Stomach (tissue), 8 donors: ENCODE measurements at regions not wholly inside any gene's neighbourhood (a gene's known extent, or its start where the extent isn't known, plus 50 kb on each side); places are given as distances from the start of the nearest gene placed in this dataset.

Source experiments
- DNase-seq, 2 donors: peaks; one replicate each; pipeline versions ENCODE4 v3.0.0 to v3.0.0-alpha.2; 2013 to 2019
- H3K27ac ChIP-seq, 5 donors: fragments of 200-600 bp in 4 of 5; sonication (generic) in 4 of 5; one replicate each; pipeline ENCODE4 v1.5.1; 2013 to 2019; ENCODE audit warnings: mild to moderate bottlenecking in 1 of 5, moderate library complexity in 1 of 5
- H3K27me3 ChIP-seq, 3 donors: fragments of 200-600 bp; sonication (generic); one replicate each; pipeline ENCODE4 v1.5.1; 2017 to 2019; ENCODE audit warnings: mixed run types in 1 of 3
- H3K36me3 ChIP-seq, 4 donors: fragments of 200-600 bp; sonication (generic); 1 replicate in 3 of 4; 2 replicates in 1 of 4; pipeline ENCODE4 v1.5.1; 2016 to 2019
- H3K4me1 ChIP-seq, 4 donors: fragments of 200-600 bp; sonication (generic); one replicate each; pipeline ENCODE4 v1.5.1; 2016 to 2019
- H3K4me3 ChIP-seq, 4 donors: fragments of 200-600 bp; sonication (generic) in 3 of 4; one replicate each; pipeline ENCODE4 v1.5.1; 2016 to 2019; ENCODE audit warnings: mild to moderate bottlenecking in 1 of 4
- H3K9me3 ChIP-seq, 4 donors: fragments of 200-600 bp; sonication (generic); one replicate each; pipeline ENCODE4 v1.5.1; 2016 to 2019
- CTCF ChIP-seq, 7 experiments: fragments of 450-650 bp in 4 of 7; fragments of 200-600 bp in 3 of 7; sonication (generic) in 3 of 7; IDR thresholded peaks; one replicate each; pipeline ENCODE4 v1.5.1; 2016 to 2019; ENCODE audit warnings: antibody characterized with exemption in 7 of 7, control low read depth in 2 of 7, mild to moderate bottlenecking in 1 of 7
- EP300 ChIP-seq: sonication (generic); formaldehyde crosslinking; IDR thresholded peaks from one replicate; pipeline ENCODE4 v1.6.1; 2017; ENCODE audit warnings: antibody characterized with exemption
- POLR2A ChIP-seq, 4 donors: fragments of 450-650 bp; IDR thresholded peaks; one replicate each; pipeline ENCODE4 v1.6.1; 2016; ENCODE audit warnings: antibody characterized with exemption in 4 of 4, control low read depth in 2 of 4, mild to moderate bottlenecking in 1 of 4, moderate library complexity in 1 of 4
- POLR2AphosphoS5 ChIP-seq, 3 donors: sonication (generic); formaldehyde crosslinking; IDR thresholded peaks; one replicate each; pipeline ENCODE4 v1.6.1; 2016; ENCODE audit warnings: antibody characterized with exemption in 3 of 3
- WGBS, 5 donors: extraction: QIAGEN DNeasy Blood & Tissue Kit in 3 of 5; methylation state at CpG; one replicate each; pipeline versions ENCODE4 v1.1.5 to v1.1.7; 2013 to 2018; 5-methylcytosine and 5-hydroxymethylcytosine counted together
- intact Hi-C: fragments of 100-400 bp; cut with DNase I; formaldehyde crosslinking; loops from one replicate; pipeline ENCODE4 v1.15.1; 2023; ENCODE audit warnings: low total_unique reads
- donor health status: healthy with polysubstance abuse.
- donor health status: Bipolar disorder and iron deficiency.
- donor health status: healthy.

DNA sequence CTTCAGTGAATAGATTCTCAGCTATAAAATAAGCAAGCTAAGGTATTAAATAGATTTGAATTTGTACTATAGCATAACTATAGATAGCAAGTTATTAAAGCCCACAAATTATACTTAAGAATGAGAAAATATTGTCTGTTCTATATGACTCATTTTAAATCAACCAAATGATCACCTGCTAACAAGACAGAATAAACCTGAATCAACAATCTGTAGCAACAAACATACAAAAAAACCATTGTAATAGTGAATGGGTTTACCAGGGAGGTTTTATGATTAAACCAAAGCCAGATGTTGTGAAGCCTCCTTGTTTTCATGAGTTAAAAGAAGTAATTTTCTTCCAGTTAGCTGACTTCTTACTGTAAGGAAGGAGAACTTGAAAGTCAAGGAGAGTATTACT lies 71.9 kb upstream of the HTR1B start:
- H3K4me1 ChIP-seq = no peaks in the 10 kb centered on the region
- no peak for DNase-seq
- TF ChIP-seq EP300 (no peak), POLR2A (IDR thresholded peaks at IDR 0.05) (no peak), POLR2AphosphoS5 (IDR thresholded peaks at IDR 0.05) (no peak), CTCF (IDR thresholded peaks at IDR 0.05) (no peak)

DNA sequence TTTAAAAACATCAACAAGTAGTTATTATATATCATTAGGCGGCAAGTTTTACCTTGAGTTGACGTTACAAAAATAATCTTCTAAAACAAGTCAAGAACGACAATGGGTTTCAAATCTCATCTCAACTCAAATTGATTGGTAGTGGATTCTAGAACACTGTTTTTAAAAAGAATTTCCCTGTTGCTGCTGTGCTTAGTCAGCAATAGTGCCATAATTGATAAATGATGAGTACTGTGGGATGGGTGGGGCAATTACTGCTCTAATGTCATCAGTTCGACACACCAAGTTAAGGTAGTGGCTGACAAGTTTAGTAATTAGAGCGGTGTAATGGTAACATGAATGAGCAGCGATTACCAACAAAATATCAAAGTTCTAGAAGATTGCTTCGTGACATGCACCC lies 73.4 kb upstream of the HTR1B start:
- intact Hi-C loops = no loop called here
- H3K27me3 ChIP-seq = no peaks in the 10 kb centered on the region
- H3K4me1 ChIP-seq = no peaks in the 10 kb centered on the region
- H3K27ac ChIP-seq = no peak overlapping the region
- no peak for DNase-seq
- H3K36me3 ChIP-seq = no peaks in the 10 kb centered on the region
- H3K9me3 ChIP-seq = peaks cover 0 to 10% (median 0%) of the 10 kb centered on the region in 4 donors
- 76 to 89% (median 83%) methylated on average over 7 of the region's 7 CpGs for WGBS, 5 donors
- TF ChIP-seq CTCF (IDR thresholded peaks at IDR 0.05) (no peak), POLR2A (IDR thresholded peaks at IDR 0.05) (no peak), POLR2AphosphoS5 (IDR thresholded peaks at IDR 0.05) (no peak), EP300 (no peak)
- H3K4me3 ChIP-seq = no peak overlapping the region

More for the DNA sequence above, 71.9 kb upstream of the HTR1B start:
- Histone ChIP-seq H3K36me3 (no peaks in the 10 kb centered on the region), H3K27me3 (no peaks in the 10 kb centered on the region), H3K9me3 (peaks cover 0 to 10% (median 0%) of the 10 kb centered on the region in 4 donors), H3K4me3 (no peak overlapping the region), H3K27ac (no peak overlapping the region)
- intact Hi-C loops = no loop called here

GRCh38 chr6:77543601-77544000 lies 80.3 kb upstream of the HTR1B start:
- Histone ChIP-seq H3K4me1 (no peaks in the 10 kb centered on the region), H3K27me3 (no peaks in the 10 kb centered on the region), H3K4me3 (no peak overlapping the region), H3K27ac (no peak overlapping the region), H3K9me3 (peaks cover 0 to 10% (median 0%) of the 10 kb centered on the region in 4 donors), H3K36me3 (no peaks in the 10 kb centered on the region)
- intact Hi-C loops = no loop called here
- no peak for TF ChIP-seq POLR2AphosphoS5 (IDR thresholded peaks at IDR 0.05)
- TF ChIP-seq EP300 = no peak
- no peak for TF ChIP-seq CTCF (IDR thresholded peaks at IDR 0.05)
- TF ChIP-seq POLR2A (IDR thresholded peaks at IDR 0.05) = no peak
- WGBS, 5 donors = 86 to 93% (median 88%) methylated on average over 4 of the region's 4 CpGs
- DNase-seq = no peak

DNA sequence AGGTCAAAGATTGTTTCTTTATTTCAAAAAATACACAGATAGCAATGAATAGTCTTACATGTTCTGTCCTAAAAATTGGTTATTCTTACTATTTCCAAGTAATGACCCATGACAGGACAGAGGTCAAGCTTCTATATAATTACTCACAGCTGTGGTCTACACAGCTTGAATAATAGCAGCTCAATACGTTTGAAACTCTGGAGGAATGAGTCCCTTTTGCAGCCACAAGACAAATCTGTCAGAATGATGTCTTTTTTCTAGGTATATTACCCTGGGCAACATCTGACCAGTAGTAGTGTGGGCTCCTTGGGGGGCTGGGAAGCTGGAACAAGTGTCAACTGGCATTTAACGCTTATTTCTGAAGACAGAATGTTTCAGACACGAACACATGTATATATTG lies 84.9 kb upstream of the HTR1B start:
- 61 to 78% (median 74%) methylated on average over 3 of the region's 3 CpGs for WGBS, 5 donors
- Histone ChIP-seq H3K4me3 (no peak overlapping the region), H3K9me3 (no peaks in the 10 kb centered on the region), H3K36me3 (no peaks in the 10 kb centered on the region), H3K27me3 (no peaks in the 10 kb centered on the region), H3K4me1 (no peaks in the 10 kb centered on the region), H3K27ac (no peak overlapping the region)
- intact Hi-C loops = no loop called here
- DNase-seq = no peak
- TF ChIP-seq POLR2A (IDR thresholded peaks at IDR 0.05) (no peak), POLR2AphosphoS5 (IDR thresholded peaks at IDR 0.05) (no peak), CTCF (IDR thresholded peaks at IDR 0.05) (no peak), EP300 (no peak)
